Limb (tissue), 2 donors: ENCODE measurements at regions not wholly inside any gene's neighbourhood (a gene's known extent, or its start where the extent isn't known, plus 50 kb on each side); places are given as distances from the start of the nearest gene placed in this dataset.

Experiments
- DNase-seq, 2 donors: peaks; one replicate each; pipeline ENCODE4 v3.0.0-alpha.2; 2016; ENCODE audit errors: extremely low spot score in 2 of 2

- DNase-seq: no peak
These were observed 72.6 kb downstream of the TENT5C start for GRCh38 chr1:117678246-117678977.

- DNase-seq: no peak
These were observed 73.5 kb downstream of the TENT5C start for GRCh38 chr1:117679299-117679698.

GRCh38 chr1:117679868-117680267 is 74.0 kb downstream of the TENT5C start:
- DNase-seq: no peak

GRCh38 chr1:117680316-117681002 is 74.6 kb downstream of the TENT5C start:
- DNase-seq: no peak

- no peak for DNase-seq
These were observed 75.4 kb downstream of the TENT5C start for GRCh38 chr1:117681093-117681900.

GRCh38 chr1:117681901-117682250 is 76.0 kb downstream of the TENT5C start:
- no peak for DNase-seq

GRCh38 chr1:117682372-117682771 is 76.5 kb downstream of the TENT5C start:
- DNase-seq: no peak

GRCh38 chr1:117683571-117684285 is 77.9 kb downstream of the TENT5C start:
- DNase-seq: no peak

- no peak for DNase-seq
These were observed 80.3 kb downstream of the TENT5C start for GRCh38 chr1:117685936-117686806.

- no peak for DNase-seq
These were observed 81.1 kb downstream of the TENT5C start for GRCh38 chr1:117686907-117687306.

- DNase-seq: no peak
These were observed 84.3 kb downstream of the TENT5C start for GRCh38 chr1:117689997-117690625.

GRCh38 chr1:117691942-117692341 is 86.1 kb downstream of the TENT5C start:
- no peak for DNase-seq

- no peak for DNase-seq
These were observed 88.7 kb downstream of the TENT5C start for GRCh38 chr1:117694543-117694942.

- DNase-seq: no peak
These were observed 90.1 kb downstream of the TENT5C start for GRCh38 chr1:117695796-117696490.

GRCh38 chr1:117696561-117696960 is 90.7 kb downstream of the TENT5C start:
- DNase-seq: no peak

GRCh38 chr1:117697220-117697781 is 91.5 kb downstream of the TENT5C start:
- DNase-seq: no peak

GRCh38 chr1:117698398-117699160 is 92.7 kb downstream of the TENT5C start:
- no peak for DNase-seq

- DNase-seq: no peak
These were observed 94.1 kb downstream of the TENT5C start for GRCh38 chr1:117699953-117700352.

- DNase-seq: no peak
These were observed 96.8 kb downstream of the TENT5C start for GRCh38 chr1:117702654-117703053.
